OCI-LY7 (cell line): ENCODE measurements at regions not wholly inside any gene's neighbourhood (a gene's known extent, or its start where the extent isn't known, plus 50 kb on each side); places are given as distances from the start of the nearest gene placed in this dataset.
"Not testable (repeated sequence)": the region's sequence is repeated elsewhere in the genome, so short reads cannot be mapped to it uniquely, and the experiment has no call there.

Experiments
- BruUV-seq: library from RNA; stranded (reverse); fragments of 400-500 nt; replicated peaks from 2 replicates; lab custom pipeline; 2021; lab: Mats Ljungman, UMichigan
- CTCF ChIA-PET: fragments of 300-600 bp; sonication (Branson Sonifier 250); formaldehyde crosslinking; loops from one replicate; lab custom pipeline; 2022; ENCODE audit warnings: antibody characterized with exemption; ENCODE audit not compliant: unreplicated experiment; lab: Charles Lee
- POLR2A ChIA-PET: fragments of 300-600 bp; sonication (Branson Sonifier 250); formaldehyde crosslinking; loops from one replicate; lab custom pipeline; 2022; ENCODE audit warnings: antibody characterized with exemption; lab: Charles Lee
- DNase-seq: peaks from one replicate; pipeline ENCODE4 v3.0.0-alpha.2; 2015; ENCODE audit warnings: low spot score
- H2AFZ ChIP-seq: fragments of 200-600 bp; sonication (generic), shearing (Covaris generic); 2 replicates; pipeline ENCODE4 v1.6.1; 2014; ENCODE audit warnings: mild to moderate bottlenecking, antibody characterized with exemption, low read length, moderate library complexity
- H3K27ac ChIP-seq: fragments of 200-600 bp; sonication (generic); 2 replicates; pipeline ENCODE4 v1.5.1; 2014; ENCODE audit warnings: mixed run types, low read depth, mild to moderate bottlenecking, moderate library complexity, low read length, inconsistent platforms; ENCODE audit not compliant: poor library complexity, severe bottlenecking
- H3K36me3 ChIP-seq: fragments of 200-600 bp; sonication (generic); 2 replicates; pipeline ENCODE4 v1.6.1; 2014; ENCODE audit warnings: mild to moderate bottlenecking, antibody characterized with exemption, low read length, moderate library complexity, mixed read lengths; ENCODE audit not compliant: insufficient read depth
- H3K4me1 ChIP-seq: fragments of 200-600 bp; sonication (generic); 2 replicates; pipeline ENCODE4 v1.5.1; 2014; ENCODE audit warnings: mild to moderate bottlenecking, low read length; ENCODE audit not compliant: insufficient read depth, poor library complexity, severe bottlenecking
- H3K4me2 ChIP-seq: fragments of 200-600 bp; sonication (generic); 2 replicates; pipeline ENCODE4 v1.6.1; 2014; ENCODE audit warnings: mild to moderate bottlenecking, low read length
- H3K4me3 ChIP-seq: fragments of 200-600 bp; sonication (generic); 2 replicates; pipeline ENCODE4 v1.5.1; 2014; ENCODE audit warnings: mild to moderate bottlenecking, low read depth, low read length; ENCODE audit not compliant: poor library complexity, severe bottlenecking
- H3K79me2 ChIP-seq: fragments of 200-600 bp; sonication (generic); 2 replicates; pipeline ENCODE4 v1.6.1; 2016; ENCODE audit warnings: low read depth, mild to moderate bottlenecking, low read length, moderate library complexity, mixed read lengths; ENCODE audit not compliant: insufficient read depth
- H3K9me2 ChIP-seq: fragments of 200-600 bp; sonication (generic); 2 replicates; pipeline ENCODE4 v1.6.1; 2016; ENCODE audit warnings: mild to moderate bottlenecking, low read length, mixed read lengths; ENCODE audit not compliant: insufficient read depth
- H3K9me3 ChIP-seq: fragments of 200-600 bp; sonication (generic); 2 replicates; pipeline ENCODE4 v1.6.1; 2014; ENCODE audit warnings: mild to moderate bottlenecking, mixed run types, low read length, mixed read lengths
- H4K20me1 ChIP-seq: fragments of 200-600 bp; sonication (generic); 2 replicates; pipeline ENCODE4 v1.6.1; 2014; ENCODE audit warnings: mild to moderate bottlenecking, antibody characterized with exemption, low read length, moderate library complexity, mixed read lengths; ENCODE audit not compliant: insufficient read depth
- EZH2phosphoT487 ChIP-seq: fragments of 200-600 bp; sonication (generic); IDR thresholded peaks from 2 replicates; pipeline ENCODE4 v1.6.1; 2018; ENCODE audit warnings: low read depth, borderline replicate concordance, mild to moderate bottlenecking, mixed run types, antibody characterized with exemption, low read length, moderate library complexity, mixed read lengths
- intact Hi-C: fragments of 100-400 bp; cut with micrococcal nuclease; formaldehyde crosslinking; loops from one replicate; pipeline ENCODE4 v1.10.0; 2022; ENCODE audit not compliant: unreplicated experiment
- TF ChIP-seq, protein P1 (sequence below): fragments of 200-600 bp; sonication (generic); conservative IDR thresholded peaks from 2 replicates; pipeline ENCODE4 v1.5.1; 2014; ENCODE audit warnings: mild to moderate bottlenecking, antibody characterized with exemption, low read length, moderate library complexity, mixed read lengths

- Histone ChIP-seq H3K9me3 (no peaks in the 10 kb centered on the region), H4K20me1 (no peaks in the 10 kb centered on the region), H2AFZ (no peak overlapping the region), H3K79me2 (no peaks in the 10 kb centered on the region), H3K4me3 (no peak overlapping the region), H3K9me2 (no peaks in the 10 kb centered on the region), H3K27ac (no peak overlapping the region), H3K4me1 (no peaks in the 10 kb centered on the region), H3K36me3 (no peaks in the 10 kb centered on the region), H3K4me2 (no peak overlapping the region)
- no TSS peak for BruUV-seq
- ChIA-PET POLR2A (no interaction called here), CTCF (no interaction called here)
- TF ChIP-seq EZH2phosphoT487: no peak
- TF ChIP-seq, protein P1, sequence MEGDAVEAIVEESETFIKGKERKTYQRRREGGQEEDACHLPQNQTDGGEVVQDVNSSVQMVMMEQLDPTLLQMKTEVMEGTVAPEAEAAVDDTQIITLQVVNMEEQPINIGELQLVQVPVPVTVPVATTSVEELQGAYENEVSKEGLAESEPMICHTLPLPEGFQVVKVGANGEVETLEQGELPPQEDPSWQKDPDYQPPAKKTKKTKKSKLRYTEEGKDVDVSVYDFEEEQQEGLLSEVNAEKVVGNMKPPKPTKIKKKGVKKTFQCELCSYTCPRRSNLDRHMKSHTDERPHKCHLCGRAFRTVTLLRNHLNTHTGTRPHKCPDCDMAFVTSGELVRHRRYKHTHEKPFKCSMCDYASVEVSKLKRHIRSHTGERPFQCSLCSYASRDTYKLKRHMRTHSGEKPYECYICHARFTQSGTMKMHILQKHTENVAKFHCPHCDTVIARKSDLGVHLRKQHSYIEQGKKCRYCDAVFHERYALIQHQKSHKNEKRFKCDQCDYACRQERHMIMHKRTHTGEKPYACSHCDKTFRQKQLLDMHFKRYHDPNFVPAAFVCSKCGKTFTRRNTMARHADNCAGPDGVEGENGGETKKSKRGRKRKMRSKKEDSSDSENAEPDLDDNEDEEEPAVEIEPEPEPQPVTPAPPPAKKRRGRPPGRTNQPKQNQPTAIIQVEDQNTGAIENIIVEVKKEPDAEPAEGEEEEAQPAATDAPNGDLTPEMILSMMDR: no peak
- DNase-seq: no peak
- intact Hi-C loops: no loop called here
Observed at GRCh38 chr16:79986352-79986751, 385.8 kb upstream of the MAF start.

- ChIA-PET CTCF (no interaction called here), POLR2A (interaction anchor here (0.6 kb wide), 1 partner anchor 474 kb away, joined by 3 read pairs; no protein-coding TSS in a partner anchor)
- Histone ChIP-seq H2AFZ (no peak overlapping the region), H4K20me1 (no peaks in the 10 kb centered on the region), H3K27ac (no peak overlapping the region), H3K9me3 (no peaks in the 10 kb centered on the region), H3K36me3 (no peaks in the 10 kb centered on the region), H3K9me2 (no peaks in the 10 kb centered on the region), H3K4me1 (no peaks in the 10 kb centered on the region), H3K79me2 (no peaks in the 10 kb centered on the region), H3K4me2 (no peak overlapping the region), H3K4me3 (no peak overlapping the region)
- intact Hi-C loops: no loop called here
- no peak for TF ChIP-seq EZH2phosphoT487
- TF ChIP-seq, protein P1: no peak
- BruUV-seq: no TSS peak
- DNase-seq: no peak
Observed at GRCh38 chr16:79985606-79986005, 385.1 kb upstream of the MAF start.

GRCh38 chr16:79984149-79984548, 383.6 kb upstream of the MAF start:
- H3K9me3 ChIP-seq, CTCF ChIA-PET, H3K4me1 ChIP-seq, POLR2A ChIA-PET, H3K4me2 ChIP-seq, H3K79me2 ChIP-seq, intact Hi-C loops, BruUV-seq, H3K27ac ChIP-seq, H3K36me3 ChIP-seq, H2AFZ ChIP-seq, H3K9me2 ChIP-seq, H4K20me1 ChIP-seq, DNase-seq, H3K4me3 ChIP-seq: not testable (repeated sequence)
